ENCODE measurements at regions not wholly inside any gene's neighbourhood (a gene's known extent, or its start where the extent isn't known, plus 50 kb on each side); places are given as distances from the start of the nearest gene placed in this dataset.
A peak's percentile ranks its signal among the peaks of the same experiment; 100 is the strongest.

DNA sequence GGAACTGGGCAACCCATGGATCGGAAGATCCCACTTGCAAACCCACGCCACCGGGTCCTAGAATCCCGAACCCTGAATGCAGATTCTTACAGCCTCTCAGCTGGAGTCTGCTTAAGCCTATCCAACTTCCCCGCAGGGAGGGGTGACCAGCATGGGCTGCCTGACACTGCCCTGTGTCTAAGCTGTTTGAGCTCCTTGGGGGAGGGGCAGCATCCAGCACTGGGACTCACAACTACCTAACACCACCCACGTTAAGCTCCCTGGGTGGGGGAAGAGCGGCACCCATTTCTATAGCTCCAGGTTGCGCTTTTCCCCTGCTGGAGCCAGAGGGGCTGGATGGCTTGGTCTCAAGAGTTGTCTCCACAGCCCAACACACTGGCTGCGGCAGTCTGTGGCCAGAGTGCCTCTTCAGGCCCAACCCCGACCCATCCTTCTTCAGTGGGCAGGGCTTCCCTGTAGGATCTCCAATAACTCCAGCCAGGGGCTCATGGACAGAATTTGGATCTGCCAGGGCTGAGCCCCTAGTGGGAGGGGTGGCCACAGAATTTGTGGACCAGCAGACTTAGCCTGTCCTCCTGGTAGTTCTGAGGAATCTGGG is 649.2 kb downstream of the TUSC7 start:
- Histone ChIP-seq H2AK5ac (ENCODE audit: low read length) (no peak overlapping the region), H3K27me3 (ENCODE audit: insufficient read depth, low read length, poor library complexity) (no peaks in the 10 kb centered on the region), H3K79me1 (ENCODE audit: low read length) (no peaks in the 10 kb centered on the region), H3K4me1 (ENCODE audit: control insufficient read depth, low read depth, low read length) (no peaks in the 10 kb centered on the region), H3K56ac (ENCODE audit: low read length) (no peak overlapping the region), H3K79me2 (ENCODE audit: control insufficient read depth, insufficient read depth, low read length) (no peaks in the 10 kb centered on the region), H3K36me3 (ENCODE audit: control insufficient read depth, insufficient read depth, low read length) (no peaks in the 10 kb centered on the region), H3K4me2 (ENCODE audit: low read length) (no peak overlapping the region), H2BK15ac (replicated peaks; ENCODE audit: low read depth) (no peak overlapping the region), H3K9ac (ENCODE audit: low read length) (no peak overlapping the region), H3K23ac (ENCODE audit: low read length) (no peak overlapping the region), H3K27ac (ENCODE audit: low read depth, low read length) (no peak overlapping the region), H3K4me3 (ENCODE audit: low read length) (no peak overlapping the region), H4K8ac (ENCODE audit: low read depth, low read length) (no peak overlapping the region), H3K18ac (ENCODE audit: low read length) (no peak overlapping the region), H2BK120ac (ENCODE audit: low read depth, low read length) (no peak overlapping the region), H2BK5ac (ENCODE audit: low read length) (no peak overlapping the region), H4K5ac (ENCODE audit: low read length) (no peak overlapping the region), H3K4ac (ENCODE audit: low read depth, low read length) (no peak overlapping the region)
- WGBS (ENCODE audit: extremely low coverage, insufficient coverage, low lambda C conversion rate): no CpG with 5 or more reads among the region's 10 CpGs
- DNase-seq: no peak

DNA sequence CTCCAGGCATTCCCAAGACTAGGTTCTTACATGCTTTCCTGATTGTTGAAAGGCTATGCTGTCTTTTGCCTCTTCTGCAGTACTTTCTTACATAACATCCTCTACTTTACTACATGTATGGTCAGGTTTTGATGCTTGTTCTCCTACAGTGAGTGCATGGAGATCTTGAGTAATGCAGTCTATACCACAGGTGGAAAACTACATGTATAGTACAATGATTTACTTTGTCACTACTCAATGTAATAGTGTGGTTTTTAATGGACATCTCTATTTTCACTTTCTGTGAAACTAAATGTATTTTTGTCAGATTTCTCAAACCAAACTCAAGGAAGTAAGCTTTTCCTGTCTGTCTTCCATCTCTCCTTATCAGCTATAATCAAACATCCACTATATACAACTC is 657.0 kb downstream of the TUSC7 start:
- Histone ChIP-seq H3K79me1 (ENCODE audit: low read length) (no peaks in the 10 kb centered on the region), H3K18ac (ENCODE audit: low read length) (no peak overlapping the region), H2BK15ac (replicated peaks; ENCODE audit: low read depth) (no peak overlapping the region), H3K9ac (ENCODE audit: low read length) (no peak overlapping the region), H3K36me3 (ENCODE audit: control insufficient read depth, insufficient read depth, low read length) (no peaks in the 10 kb centered on the region), H2BK5ac (ENCODE audit: low read length) (no peak overlapping the region), H4K8ac (ENCODE audit: low read depth, low read length) (no peak overlapping the region), H3K79me2 (ENCODE audit: control insufficient read depth, insufficient read depth, low read length) (no peaks in the 10 kb centered on the region), H3K27ac (ENCODE audit: low read depth, low read length) (no peak overlapping the region), H3K27me3 (ENCODE audit: insufficient read depth, low read length, poor library complexity) (no peaks in the 10 kb centered on the region), H3K4me1 (ENCODE audit: control insufficient read depth, low read depth, low read length) (no peaks in the 10 kb centered on the region), H2AK5ac (ENCODE audit: low read length) (no peak overlapping the region), H3K56ac (ENCODE audit: low read length) (no peak overlapping the region), H4K5ac (ENCODE audit: low read length) (no peak overlapping the region), H3K4me3 (ENCODE audit: low read length) (no peak overlapping the region), H3K23ac (ENCODE audit: low read length) (no peak overlapping the region), H2BK120ac (ENCODE audit: low read depth, low read length) (no peak overlapping the region), H3K4ac (ENCODE audit: low read depth, low read length) (no peak overlapping the region), H3K4me2 (ENCODE audit: low read length) (no peak overlapping the region)
- no peak for DNase-seq

DNA sequence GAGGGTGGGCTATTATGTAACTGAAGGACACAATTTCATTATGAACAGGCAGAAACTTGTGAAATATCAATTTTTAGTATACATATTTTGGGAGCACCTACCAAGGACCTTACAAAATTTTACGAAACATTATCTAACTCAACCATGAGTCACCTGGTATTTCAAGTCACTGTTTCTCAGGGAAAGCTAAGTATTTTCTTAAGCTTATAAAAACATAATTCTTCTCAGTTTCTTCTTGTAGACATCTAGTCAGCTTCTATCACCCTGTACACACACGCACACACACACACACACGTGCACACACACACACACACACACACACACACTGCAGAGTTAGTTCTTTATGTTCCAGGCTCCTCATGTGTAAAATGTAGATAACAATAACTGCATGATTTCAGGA is 658.3 kb downstream of the TUSC7 start:
- no CpG with 5 or more reads among the region's 3 CpGs for whole genome bisulfite sequencing (ENCODE audit: extremely low coverage, insufficient coverage, low lambda C conversion rate)
- Histone ChIP-seq H3K4me1 (ENCODE audit: control insufficient read depth, low read depth, low read length) (no peaks in the 10 kb centered on the region), H4K8ac (ENCODE audit: low read depth, low read length) (no peak overlapping the region), H3K79me2 (ENCODE audit: control insufficient read depth, insufficient read depth, low read length) (no peaks in the 10 kb centered on the region), H3K4me3 (ENCODE audit: low read length) (no peak overlapping the region), H2BK5ac (ENCODE audit: low read length) (no peak overlapping the region), H3K23ac (ENCODE audit: low read length) (no peak overlapping the region), H3K56ac (ENCODE audit: low read length) (no peak overlapping the region), H3K27me3 (ENCODE audit: insufficient read depth, low read length, poor library complexity) (no peaks in the 10 kb centered on the region), H3K4me2 (ENCODE audit: low read length) (no peak overlapping the region), H2BK15ac (replicated peaks; ENCODE audit: low read depth) (no peak overlapping the region), H2AK5ac (ENCODE audit: low read length) (no peak overlapping the region), H2BK120ac (ENCODE audit: low read depth, low read length) (no peak overlapping the region), H3K36me3 (ENCODE audit: control insufficient read depth, insufficient read depth, low read length) (no peaks in the 10 kb centered on the region), H3K27ac (ENCODE audit: low read depth, low read length) (no peak overlapping the region), H4K5ac (ENCODE audit: low read length) (no peak overlapping the region), H3K18ac (ENCODE audit: low read length) (no peak overlapping the region), H3K79me1 (ENCODE audit: low read length) (no peaks in the 10 kb centered on the region), H3K9ac (ENCODE audit: low read length) (no peak overlapping the region), H3K4ac (ENCODE audit: low read depth, low read length) (no peak overlapping the region)
- no peak for DNase-seq

DNA sequence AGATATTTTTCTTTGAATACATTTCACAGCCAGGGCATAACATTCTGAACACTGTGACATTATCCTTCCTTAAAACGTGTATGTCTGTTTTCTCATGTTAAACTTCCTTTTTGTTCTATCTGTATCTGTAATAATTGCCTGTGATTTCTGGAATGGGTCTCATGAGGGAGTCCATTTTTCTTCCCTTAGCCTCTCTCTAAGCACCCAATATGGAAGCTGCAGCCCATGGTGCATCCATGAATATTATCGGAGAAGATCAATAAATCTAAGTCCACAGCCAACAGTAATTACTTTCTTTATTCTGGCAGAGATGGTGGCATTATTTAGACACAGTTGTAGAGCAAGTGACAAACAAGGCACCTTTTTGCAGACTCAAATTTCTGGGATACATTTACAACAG is 671.1 kb downstream of the TUSC7 start:
- no peak for DNase-seq
- Histone ChIP-seq H2AK5ac (ENCODE audit: low read length) (no peak overlapping the region), H3K36me3 (ENCODE audit: control insufficient read depth, insufficient read depth, low read length) (no peaks in the 10 kb centered on the region), H3K23ac (ENCODE audit: low read length) (no peak overlapping the region), H4K5ac (ENCODE audit: low read length) (no peak overlapping the region), H2BK15ac (replicated peaks; ENCODE audit: low read depth) (no peak overlapping the region), H3K4me1 (ENCODE audit: control insufficient read depth, low read depth, low read length) (no peaks in the 10 kb centered on the region), H3K4me2 (ENCODE audit: low read length) (no peak overlapping the region), H3K4ac (ENCODE audit: low read depth, low read length) (no peak overlapping the region), H4K8ac (ENCODE audit: low read depth, low read length) (no peak overlapping the region), H3K79me1 (ENCODE audit: low read length) (no peaks in the 10 kb centered on the region), H2BK120ac (ENCODE audit: low read depth, low read length) (no peak overlapping the region), H3K27me3 (ENCODE audit: insufficient read depth, low read length, poor library complexity) (no peaks in the 10 kb centered on the region), H3K9ac (ENCODE audit: low read length) (no peak overlapping the region), H3K4me3 (ENCODE audit: low read length) (no peak overlapping the region), H3K79me2 (ENCODE audit: control insufficient read depth, insufficient read depth, low read length) (no peaks in the 10 kb centered on the region), H3K56ac (ENCODE audit: low read length) (no peak overlapping the region), H3K27ac (ENCODE audit: low read depth, low read length) (no peak overlapping the region), H2BK5ac (ENCODE audit: low read length) (no peak overlapping the region), H3K18ac (ENCODE audit: low read length) (no peak overlapping the region)
- WGBS (ENCODE audit: extremely low coverage, insufficient coverage, low lambda C conversion rate): no CpG with 5 or more reads among the region's 2 CpGs

DNA sequence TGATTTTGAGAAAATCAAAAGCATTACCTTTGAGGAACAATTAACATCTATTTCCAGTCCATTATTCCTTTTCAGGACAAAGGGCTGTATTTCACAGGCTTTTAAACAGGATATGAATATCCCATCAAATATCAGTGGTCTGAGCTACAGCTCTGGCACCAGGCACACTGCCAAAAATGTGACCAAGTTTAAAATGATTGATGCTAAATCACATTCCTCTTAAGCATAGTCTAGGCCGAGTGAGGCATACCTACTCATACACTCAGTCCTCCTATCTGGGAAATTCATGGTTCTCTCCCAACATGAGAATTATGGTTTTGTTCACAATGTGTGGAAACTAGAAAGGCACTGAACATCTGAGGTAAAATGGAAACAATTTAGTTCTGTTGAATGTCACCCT is 683.5 kb downstream of the TUSC7 start:
- Histone ChIP-seq H3K27ac (ENCODE audit: low read depth, low read length) (peak overlapping the region; percentile 39), H3K4me2 (ENCODE audit: low read length) (no peak overlapping the region), H3K79me2 (ENCODE audit: control insufficient read depth, insufficient read depth, low read length) (no peaks in the 10 kb centered on the region), H2BK5ac (ENCODE audit: low read length) (peak overlapping the region; percentile 93), H3K4me3 (ENCODE audit: low read length) (no peak overlapping the region), H3K23ac (ENCODE audit: low read length) (no peak overlapping the region), H3K36me3 (ENCODE audit: control insufficient read depth, insufficient read depth, low read length) (no peaks in the 10 kb centered on the region), H3K4me1 (ENCODE audit: control insufficient read depth, low read depth, low read length) (peaks cover 5% of the 10 kb centered on the region), H2BK120ac (ENCODE audit: low read depth, low read length) (peak overlapping the region; percentile 14), H3K27me3 (ENCODE audit: insufficient read depth, low read length, poor library complexity) (no peaks in the 10 kb centered on the region), H4K5ac (ENCODE audit: low read length) (peak overlapping the region; percentile 93), H3K79me1 (ENCODE audit: low read length) (no peaks in the 10 kb centered on the region), H2AK5ac (ENCODE audit: low read length) (no peak overlapping the region), H2BK15ac (replicated peaks; ENCODE audit: low read depth) (no peak overlapping the region), H3K18ac (ENCODE audit: low read length) (peak overlapping the region; percentile 60), H3K56ac (ENCODE audit: low read length) (peak overlapping the region; percentile 78), H3K4ac (ENCODE audit: low read depth, low read length) (no peak overlapping the region), H4K8ac (ENCODE audit: low read depth, low read length) (no peak overlapping the region), H3K9ac (ENCODE audit: low read length) (no peak overlapping the region)
- no CpG with 5 or more reads among the region's 1 CpG for WGBS (ENCODE audit: extremely low coverage, insufficient coverage, low lambda C conversion rate)
- no peak for DNase-seq

DNA sequence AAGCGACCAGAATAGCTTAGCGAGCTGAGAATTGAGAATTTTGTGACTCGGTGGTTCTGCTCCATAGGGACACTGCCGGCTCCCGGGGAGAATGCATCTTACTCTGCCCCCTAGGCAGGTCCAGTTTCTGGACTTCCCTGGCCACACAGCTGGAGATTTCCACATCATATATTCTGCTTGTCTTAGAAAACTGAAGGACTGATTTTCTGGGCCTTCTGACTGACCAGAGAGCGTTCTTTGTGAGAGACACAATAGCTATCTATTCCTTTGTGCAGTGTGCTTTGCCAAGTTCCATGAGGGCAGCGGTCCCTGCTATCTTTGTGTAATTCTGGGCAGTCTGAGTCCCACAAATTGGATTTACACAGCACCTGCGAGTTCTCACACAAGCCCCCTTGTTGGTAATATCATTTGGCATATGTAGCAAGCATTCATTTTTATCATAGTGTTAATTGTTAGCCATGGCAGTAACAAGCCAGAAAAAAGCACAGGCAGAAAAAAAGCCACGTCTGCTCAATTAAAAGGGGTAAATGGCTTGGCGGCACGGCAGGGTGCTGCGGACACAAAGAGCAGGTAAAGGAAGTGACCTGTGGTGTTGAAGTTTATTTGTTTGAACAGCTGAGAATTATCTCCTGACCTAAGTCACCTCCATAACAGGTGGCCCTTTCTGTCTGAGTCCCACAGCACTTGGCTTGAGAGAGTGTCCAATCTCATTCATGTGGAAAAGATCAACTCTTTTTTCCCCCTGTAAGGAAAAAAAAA is 688.7 kb downstream of the TUSC7 start:
- no peak overlapping the region for H3K23ac ChIP-seq (ENCODE audit: low read length)
- no CpG with 5 or more reads among the region's 12 CpGs for WGBS (ENCODE audit: extremely low coverage, insufficient coverage, low lambda C conversion rate)
- peak overlapping the region; percentile 62 for H3K18ac ChIP-seq (ENCODE audit: low read length)
- H3K4me1 ChIP-seq (ENCODE audit: control insufficient read depth, low read depth, low read length): peaks cover 10% of the 10 kb centered on the region
- H2BK5ac ChIP-seq (ENCODE audit: low read length): peak overlapping the region; percentile 23
- no peak overlapping the region for H3K4me2 ChIP-seq (ENCODE audit: low read length)
- H4K8ac ChIP-seq (ENCODE audit: low read depth, low read length): no peak overlapping the region
- no peak overlapping the region for H2AK5ac ChIP-seq (ENCODE audit: low read length)
- no peaks in the 10 kb centered on the region for H3K27me3 ChIP-seq (ENCODE audit: insufficient read depth, low read length, poor library complexity)
- no peak overlapping the region for H4K5ac ChIP-seq (ENCODE audit: low read length)
- no peak overlapping the region for H3K4me3 ChIP-seq (ENCODE audit: low read length)
- no peaks in the 10 kb centered on the region for H3K79me2 ChIP-seq (ENCODE audit: control insufficient read depth, insufficient read depth, low read length)
- peak overlapping the region; percentile 18 for H2BK120ac ChIP-seq (ENCODE audit: low read depth, low read length)
- no peaks in the 10 kb centered on the region for H3K36me3 ChIP-seq (ENCODE audit: control insufficient read depth, insufficient read depth, low read length)
- H3K79me1 ChIP-seq (ENCODE audit: low read length): no peaks in the 10 kb centered on the region
- DNase-seq: peak; percentile 80
- H3K56ac ChIP-seq (ENCODE audit: low read length): peak overlapping the region; percentile 8
- no peak overlapping the region for H2BK15ac ChIP-seq (replicated peaks; ENCODE audit: low read depth)
- no peak overlapping the region for H3K9ac ChIP-seq (ENCODE audit: low read length)
- H3K27ac ChIP-seq (ENCODE audit: low read depth, low read length): peak overlapping the region; percentile 81
- H3K4ac ChIP-seq (ENCODE audit: low read depth, low read length): no peak overlapping the region

Measured in mesendoderm (in vitro differentiated cells).